Fibroblast of skin of right biceps (primary cell): ENCODE measurements at regions not wholly inside any gene's neighbourhood (a gene's known extent, or its start where the extent isn't known, plus 50 kb on each side); places are given as distances from the start of the nearest gene placed in this dataset.
"Not testable (repeated sequence)": the region's sequence is repeated elsewhere in the genome, so short reads cannot be mapped to it uniquely, and the experiment has no call there.

Experiments
- DNase-seq: peaks from one replicate; pipeline ENCODE4 v3.0.0-alpha.2; 2013

DNA sequence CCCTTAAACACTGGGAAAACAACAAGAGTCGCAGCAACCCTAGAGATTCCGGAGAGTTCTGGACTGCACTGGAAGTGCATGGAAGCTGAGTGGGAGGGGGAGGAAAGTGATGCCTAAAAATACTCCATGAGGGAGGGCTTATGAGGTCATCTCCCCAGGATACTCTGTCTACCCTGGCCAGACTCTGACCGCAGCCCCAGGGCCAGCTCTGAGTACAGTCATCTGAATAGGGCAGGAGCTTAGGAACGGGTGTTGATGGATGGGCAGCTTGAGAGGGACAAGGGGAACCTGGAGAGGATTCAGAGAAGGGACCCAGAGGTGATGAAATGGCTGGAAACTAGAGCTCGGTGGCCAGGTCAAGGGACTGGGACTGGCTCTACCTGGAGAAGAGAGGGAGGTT, 79.3 kb upstream of the IGFBP5 start:
- peak; percentile 83 for DNase-seq

DNA sequence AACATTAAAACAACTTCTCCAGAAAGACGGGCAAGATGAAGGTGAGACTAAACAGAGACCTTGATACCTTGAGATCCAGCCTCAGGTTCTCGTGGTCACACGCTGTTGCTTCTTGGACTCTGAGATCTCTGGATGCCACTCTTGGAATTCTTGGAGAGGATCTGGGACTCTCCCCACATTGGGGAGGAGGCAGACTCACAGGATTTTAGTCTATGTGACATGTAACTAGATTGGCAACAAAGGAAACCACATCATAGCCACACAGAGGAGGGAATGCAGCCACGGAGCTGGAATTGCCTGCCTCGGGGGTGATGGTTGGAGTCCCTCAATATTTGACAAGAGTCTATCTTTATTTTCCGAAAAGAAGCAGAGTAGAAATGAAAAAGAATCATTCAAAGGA, 78.8 kb upstream of the IGFBP5 start:
- DNase-seq: peak; percentile 46

DNA sequence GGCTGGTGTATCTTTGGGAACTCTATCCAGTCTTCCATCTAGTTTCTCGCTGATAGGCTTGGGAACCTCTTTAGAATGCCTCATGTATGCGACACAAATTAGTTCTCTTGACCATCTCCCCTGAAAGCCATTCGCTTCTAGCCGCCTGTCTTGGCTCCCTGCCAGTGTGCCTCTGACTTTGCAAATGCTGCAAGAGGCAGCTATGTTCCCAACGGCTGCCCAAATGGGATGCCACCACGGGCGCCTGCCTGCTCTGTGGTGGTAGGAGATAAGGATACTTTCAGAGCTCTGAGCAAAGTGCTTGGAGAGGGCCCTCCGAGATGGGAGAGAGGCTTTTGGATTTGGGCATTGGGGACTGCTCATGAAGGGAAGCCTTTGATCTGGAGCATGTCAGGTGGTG, 77.7 kb upstream of the IGFBP5 start:
- DNase-seq: no peak

DNA sequence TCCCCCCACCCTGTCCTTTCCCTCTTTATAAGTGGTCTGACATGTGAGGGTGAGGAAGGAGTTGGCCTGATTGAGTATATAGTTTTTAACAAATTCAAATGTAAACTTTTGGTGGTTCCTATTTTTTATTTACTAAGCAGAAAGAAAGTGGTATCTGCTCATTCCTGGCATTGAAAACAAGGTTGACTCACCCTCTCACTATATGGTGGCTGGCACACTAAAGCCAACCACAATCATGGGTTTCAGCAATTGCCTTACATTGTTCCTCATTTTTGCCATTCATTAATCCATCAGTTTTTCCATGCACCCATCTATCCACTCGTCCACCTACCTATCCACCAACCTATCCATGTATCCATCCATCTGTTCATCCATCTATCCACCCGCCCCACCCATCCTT, 75.4 kb upstream of the IGFBP5 start:
- DNase-seq: no peak

DNA sequence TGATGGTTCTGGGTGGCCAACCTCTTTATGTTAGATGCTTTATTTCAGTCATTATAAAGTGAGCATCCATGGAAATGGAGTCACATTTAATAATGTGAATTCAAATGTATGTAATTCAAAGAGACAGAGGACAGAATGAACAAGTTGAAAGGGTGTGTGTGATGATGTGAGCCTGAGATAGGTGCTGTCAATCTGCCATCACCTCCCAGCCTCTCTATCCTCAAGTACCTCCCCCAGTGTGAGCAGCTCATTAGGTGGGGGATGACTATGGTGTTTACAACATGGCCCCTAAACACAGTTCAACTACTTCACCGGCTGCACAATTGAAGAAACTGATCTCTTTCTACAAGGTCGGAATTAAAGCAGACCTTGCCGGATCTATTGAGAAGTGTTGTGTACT, 74.7 kb upstream of the IGFBP5 start:
- DNase-seq: no peak

DNA sequence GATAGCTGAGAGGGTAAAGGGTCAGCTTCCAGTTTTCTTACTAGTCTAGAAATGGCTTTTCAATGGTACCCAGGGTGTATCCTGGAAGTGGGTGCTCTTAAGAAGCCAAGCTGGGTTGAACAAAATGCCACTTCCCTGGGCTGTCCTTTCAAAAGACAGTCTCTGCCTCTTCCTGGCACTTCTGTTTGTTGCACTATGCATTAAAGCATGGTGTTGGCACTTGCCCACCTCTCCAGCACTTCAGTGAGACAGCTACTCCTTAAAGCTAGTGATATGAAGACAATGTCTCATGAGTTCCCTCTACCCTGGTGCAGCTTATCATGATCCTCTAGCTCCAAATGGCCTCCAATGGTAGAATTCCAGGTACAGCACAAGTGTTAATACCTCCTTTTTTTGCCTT, 74.3 kb upstream of the IGFBP5 start:
- DNase-seq: no peak

DNA sequence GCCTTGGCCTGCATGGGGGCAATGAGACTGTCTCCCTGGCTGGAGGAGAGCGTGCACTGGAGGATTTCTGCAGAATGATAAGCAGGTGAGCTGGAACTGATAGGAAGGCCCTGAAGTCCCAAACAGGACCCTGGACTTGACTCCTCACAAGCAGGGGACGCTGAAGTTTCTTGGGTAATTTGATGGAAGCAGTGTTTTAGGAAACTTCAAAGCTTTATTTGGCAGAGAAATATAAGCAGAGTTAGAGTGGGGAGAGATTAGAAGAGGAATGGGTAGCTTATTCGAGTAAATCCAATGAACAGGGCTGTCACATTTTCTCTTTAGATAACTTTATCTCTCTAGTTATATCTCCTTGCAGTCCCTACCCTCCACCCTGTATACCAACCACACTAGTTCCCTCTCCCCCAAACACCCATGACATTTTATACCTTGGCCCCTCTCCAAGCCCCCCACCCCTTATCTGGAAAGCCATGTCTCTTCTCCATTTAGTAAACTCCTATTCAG, 73.6 kb upstream of the IGFBP5 start:
- no peak for DNase-seq

DNA sequence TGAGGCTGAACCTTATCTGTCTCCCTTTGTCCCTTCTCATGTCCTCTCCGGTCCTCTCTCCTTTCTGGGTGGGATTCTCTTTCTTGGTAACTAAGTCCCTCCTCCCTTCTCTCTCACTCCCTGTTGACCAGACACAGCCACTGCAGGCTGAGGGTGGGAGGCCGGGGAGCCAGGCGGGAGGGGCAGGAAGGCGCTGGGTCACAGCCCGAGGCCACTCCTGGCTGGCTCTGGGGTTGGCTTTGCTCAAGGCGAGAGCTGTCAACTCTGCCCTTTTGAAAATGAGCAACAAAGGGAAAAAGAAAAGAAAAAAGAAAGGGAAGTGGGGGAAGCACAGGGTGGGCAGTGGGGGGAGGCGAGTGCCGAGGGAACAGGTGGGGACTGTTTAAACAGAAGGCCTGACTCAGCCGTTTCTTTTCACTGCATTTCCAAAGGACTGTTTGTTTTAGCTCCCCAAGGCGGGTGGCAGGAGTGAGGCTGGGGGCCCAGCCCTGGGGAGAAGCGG, 70.5 kb upstream of the IGFBP5 start:
- no peak for DNase-seq

DNA sequence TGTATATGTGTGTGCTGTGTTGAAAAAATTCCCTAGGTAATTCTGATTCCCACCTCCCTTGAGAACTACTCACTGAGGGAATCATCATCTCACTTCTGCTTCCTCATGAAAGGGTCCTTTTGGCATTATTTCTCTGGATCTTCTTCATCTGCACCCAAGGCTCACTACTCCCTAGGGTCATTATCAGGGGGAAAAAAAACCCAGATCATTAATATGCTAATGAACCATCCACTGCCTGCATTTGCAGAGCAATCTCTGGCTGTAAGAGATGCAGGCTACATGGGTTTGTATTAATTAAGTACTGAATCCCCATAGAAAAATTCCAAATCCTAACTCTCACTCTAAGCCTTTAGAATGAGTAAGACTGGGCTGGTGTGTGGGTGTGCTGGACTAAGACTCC, 68.0 kb upstream of the IGFBP5 start:
- no peak for DNase-seq

DNA sequence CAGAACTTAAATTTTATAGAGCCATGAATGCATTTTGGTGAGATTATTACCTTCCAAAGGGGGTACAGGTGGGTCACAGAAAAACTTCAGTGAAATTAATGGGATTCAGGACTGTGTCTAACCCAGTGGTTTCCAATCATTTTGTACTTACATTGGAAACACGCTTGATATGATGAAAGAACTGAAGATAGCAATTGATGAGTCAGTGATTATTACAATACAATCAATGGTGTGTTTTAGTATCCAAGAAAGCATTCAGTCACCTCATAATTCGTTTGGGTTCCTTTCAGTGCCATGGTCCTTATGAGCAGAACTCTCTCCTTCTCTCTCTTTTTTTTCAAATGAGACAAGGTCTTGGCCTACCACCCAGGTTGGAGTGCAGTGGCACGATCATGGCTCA, 66.5 kb upstream of the IGFBP5 start:
- no peak for DNase-seq

DNA sequence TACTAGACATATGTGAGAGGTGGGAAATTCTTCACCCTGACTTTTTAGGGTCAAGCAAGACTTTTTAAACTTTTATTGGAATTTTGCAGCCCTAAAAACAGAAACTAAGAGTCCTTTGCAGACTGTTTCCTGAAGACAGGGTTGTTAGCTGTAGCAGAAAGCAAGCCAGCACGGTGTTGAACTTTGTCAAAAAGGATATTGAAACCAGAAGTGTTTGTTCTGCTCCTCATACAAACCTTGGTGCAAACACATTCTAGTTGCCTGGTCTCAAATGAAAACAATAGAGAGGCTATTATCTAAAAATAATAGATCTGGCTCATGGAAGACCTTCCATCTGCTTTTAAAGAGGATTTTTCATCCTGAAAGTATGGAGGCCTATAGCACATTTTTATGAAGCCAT, 65.8 kb upstream of the IGFBP5 start:
- DNase-seq: no peak

DNA sequence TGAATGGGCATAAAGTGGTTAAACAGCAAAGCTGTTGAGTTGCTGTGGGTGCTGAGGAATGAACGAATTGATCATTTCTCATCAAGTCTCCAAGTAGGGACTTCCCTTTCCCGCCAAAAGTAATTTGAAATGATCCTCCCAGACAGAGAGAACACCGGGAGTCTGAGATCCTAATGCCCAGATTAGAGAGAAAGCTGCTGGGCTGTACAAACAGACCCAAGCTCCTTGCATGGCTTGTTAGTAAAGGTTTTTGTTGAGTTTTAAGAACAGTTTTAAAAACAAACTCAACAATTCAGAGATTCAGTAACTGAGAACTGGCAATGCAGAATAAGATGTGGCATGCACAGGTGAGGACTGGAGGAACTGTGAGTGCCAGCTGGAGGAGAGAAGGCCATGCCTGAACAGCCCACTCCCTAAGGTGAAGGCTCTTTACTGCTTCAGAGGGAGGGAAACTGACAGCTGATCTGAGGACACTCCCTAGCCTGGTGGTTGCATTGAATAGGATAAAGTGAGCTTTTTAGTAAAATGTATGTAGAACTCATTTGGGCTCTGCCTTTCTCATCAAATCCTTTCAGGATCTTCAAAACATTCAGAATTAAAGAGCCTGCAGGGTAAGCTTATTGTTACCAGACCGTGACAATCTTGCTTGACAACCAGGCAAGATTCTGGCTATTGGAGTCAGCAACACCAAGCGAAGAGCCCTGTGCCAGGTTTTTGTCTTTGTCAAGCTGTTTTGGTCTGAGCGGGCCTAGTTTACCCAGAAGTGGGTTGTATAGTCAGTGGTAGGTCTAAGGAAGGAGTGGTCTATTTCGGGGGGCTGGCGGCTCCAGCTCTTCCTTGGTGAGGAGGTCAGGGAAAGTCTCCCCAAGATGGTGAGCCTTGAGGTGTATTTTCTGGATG, 63.2 kb upstream of the IGFBP5 start:
- no peak for DNase-seq

DNA sequence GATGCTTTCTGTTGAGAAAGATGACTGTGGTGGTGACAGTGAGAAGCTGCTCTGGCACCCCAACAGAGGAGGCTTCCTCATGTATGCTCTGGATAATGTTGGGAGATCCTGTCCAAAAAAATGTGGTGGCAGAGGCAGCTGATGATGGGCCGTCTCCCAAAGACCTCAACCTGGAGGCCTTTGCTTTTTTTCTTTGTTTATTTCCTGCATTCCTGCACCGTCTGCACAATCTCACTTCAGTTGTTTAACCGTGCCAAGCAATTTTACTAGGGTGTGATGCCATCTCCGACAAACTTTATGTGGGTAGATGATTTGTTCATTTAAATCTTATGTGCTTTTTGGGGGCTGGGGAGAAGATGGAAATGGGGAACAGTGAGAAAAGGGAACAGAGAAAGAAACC, 62.2 kb upstream of the IGFBP5 start:
- no peak for DNase-seq

DNA sequence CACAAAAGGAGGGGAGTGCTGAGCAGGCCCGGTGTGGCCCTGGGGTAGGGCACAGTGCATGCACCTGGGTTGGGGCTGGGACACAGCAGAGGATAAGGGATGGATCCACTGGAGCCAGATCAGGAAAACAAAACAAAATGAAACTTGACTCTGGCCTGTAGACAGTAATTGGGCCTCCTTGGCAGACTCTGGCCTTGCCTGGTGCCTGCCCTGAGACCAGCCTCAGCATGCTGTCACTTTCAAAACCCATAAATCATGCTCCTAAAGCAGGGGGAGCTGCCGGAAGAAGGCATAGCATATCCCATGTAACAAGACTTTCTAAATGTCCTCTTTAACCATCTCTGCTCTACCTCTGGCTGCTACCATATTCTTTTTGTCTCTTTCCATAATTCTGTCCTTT, 61.1 kb upstream of the IGFBP5 start:
- no peak for DNase-seq

DNA sequence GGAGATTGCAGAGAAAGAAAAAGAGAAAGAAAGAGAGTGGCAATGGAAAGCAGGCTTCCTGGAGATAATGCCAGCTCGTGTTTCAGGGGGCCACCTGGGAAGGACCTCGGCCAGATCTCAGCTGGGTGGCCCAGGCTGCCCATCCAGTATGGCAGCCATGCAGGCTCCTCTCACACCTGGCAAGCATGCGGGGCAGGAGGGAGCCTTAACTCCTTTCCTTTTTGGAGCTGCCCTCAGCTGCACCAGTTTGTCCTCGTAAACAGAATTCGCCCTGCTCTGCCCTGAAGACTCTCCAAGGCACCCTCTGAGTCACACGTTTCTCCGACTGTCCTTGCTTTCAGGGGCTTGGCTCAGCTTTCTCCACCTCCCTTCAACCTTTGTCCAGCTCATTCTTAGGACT, 59.5 kb upstream of the IGFBP5 start:
- DNase-seq: no peak

DNA sequence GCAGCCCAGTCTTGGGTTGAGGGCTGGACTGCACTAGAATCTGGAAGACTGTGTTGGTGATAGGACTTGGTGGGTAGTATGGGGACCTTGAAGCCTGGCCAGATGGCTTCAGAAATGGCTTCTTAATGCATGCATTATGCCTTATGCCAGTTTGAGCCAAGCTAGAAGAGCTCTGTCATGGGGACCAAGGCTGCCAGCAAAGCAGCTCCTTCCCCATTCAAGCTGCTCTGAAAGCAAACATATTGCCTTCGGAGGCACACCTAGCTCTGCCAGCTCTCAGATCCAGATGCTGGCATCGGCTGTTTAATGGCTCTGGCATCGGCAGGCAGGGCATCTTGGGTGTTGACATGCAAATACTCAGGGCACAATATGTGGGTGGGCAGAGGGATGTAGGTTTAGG, 59.0 kb upstream of the IGFBP5 start:
- DNase-seq: no peak

DNA sequence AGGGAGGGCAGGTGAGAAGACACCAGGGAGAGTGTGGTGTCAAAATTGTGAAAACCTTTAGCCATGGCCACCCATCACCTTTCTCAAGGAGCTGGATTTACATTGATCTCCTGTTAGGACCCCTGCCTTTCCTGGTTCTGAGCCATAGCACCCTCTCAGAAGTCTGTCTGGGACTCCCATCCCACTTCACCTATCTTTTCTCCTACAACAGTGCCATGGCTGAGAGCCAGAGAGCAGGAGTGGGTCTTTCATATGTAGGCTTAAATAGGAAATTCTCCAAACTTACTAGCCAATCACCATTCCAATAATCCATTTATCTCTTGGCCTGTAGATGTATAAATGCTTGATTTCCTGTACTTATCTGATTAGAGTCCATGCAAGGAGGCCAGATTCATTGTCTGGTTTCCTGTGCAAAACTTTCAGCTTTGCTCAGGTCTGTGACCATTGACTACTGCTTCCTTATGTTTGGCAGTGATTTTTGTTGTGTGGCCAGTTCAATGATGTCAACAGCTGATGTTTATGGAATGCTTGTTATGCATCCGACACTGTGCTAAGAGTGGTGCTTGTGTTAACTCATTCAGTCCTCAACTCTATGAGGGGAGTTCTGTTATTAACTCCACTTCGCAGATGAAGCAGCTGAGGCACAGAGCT, 57.6 kb upstream of the IGFBP5 start:
- DNase-seq: no peak

DNA sequence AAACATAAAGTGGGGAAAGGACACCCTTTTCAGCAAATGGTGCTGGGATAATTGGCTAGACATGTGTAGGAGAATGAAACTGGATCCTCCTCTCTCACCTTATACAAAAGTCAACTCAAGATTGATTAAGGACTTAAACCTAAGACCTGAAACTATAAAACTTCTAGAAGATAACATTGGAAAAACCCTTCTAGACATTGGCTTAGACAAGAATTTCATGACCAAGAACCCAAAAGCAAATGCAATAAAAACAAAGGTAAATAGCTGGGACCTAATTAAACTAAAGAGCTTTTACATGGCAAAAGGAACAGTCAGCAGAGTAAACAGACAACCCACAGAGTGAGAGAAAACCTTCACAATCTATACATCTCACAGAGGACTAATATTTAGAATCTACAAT, 55.4 kb upstream of the IGFBP5 start:
- not testable (repeated sequence) for DNase-seq

DNA sequence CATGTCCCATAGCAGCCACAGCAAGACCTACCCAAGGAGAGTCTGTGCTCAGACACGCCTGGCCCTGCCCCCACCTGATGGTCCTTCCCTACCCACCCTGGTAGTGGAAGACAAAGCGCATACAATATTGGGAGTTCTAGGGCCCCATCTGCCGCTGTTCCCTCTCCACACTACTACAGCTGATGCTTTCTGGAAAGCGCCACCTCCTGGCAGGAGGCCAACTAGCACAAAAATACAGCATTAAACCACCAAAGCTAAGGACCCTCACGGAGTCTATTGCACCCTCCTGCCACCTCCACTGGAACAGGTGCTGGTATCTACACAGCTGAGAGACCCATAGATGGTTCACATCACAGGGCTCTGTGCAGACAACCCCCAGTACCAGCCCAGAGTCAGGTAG, 50.9 kb upstream of the IGFBP5 start:
- not testable (repeated sequence) for DNase-seq

DNA sequence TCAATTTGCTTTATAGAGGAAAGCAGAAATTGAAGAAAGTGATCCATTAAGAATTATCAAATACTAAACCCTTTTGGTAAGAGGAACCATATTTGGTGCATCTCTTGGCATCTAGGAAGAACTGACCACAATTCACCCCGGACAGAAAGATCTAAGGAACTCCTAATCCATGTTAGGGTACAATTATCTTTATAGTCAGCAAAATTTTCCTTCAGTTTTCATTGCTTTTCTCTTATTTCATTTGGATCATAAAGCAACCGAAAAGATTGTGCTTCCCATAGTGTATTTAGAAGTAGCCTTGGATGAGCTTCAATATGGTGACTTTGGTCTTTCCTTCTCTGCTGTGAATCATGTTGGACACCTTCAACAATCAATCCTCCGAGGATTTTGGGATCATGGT, 50.1 kb upstream of the IGFBP5 start:
- no peak for DNase-seq
